ENCODE measurements at regions not wholly inside any gene's neighbourhood (a gene's known extent, or its start where the extent isn't known, plus 50 kb on each side); places are given as distances from the start of the nearest gene placed in this dataset.

DNA sequence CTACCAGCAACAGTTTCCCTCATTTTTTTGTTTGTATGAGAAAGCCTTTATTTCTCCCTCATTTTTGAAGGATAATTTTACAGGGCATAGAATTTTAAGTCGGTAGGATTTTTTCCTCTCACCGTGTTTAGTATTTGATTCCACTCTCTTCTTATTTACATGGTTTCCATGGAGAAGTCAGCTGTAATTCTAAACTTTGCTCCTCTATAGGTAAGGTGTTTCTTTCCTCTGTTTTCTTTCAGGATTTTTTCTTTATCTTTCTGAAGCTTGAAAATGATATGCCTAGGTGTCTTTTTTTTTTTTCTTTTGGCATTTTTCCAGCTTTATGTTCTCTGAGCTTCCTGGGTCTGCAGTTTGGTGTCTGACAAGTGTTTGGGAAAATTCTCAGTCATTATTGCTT is 75.6 kb upstream of the ETV6 start:
- no peak for DNase-seq (ENCODE audit: low spot score)
- Histone ChIP-seq H4K20me1 (ENCODE audit: insufficient read depth, poor library complexity, severe bottlenecking) (no peaks in the 10 kb centered on the region), H3K36me3 (replicated peaks; ENCODE audit: insufficient read depth, low read depth) (no peaks in the 10 kb centered on the region), H3K4me3 (no peak overlapping the region), H3K4me1 (ENCODE audit: insufficient read depth) (no peaks in the 10 kb centered on the region), H3K27me3 (no peaks in the 10 kb centered on the region), H3K27ac (no peak overlapping the region), H3K9me2 (replicated peaks; ENCODE audit: insufficient read depth) (no peaks in the 10 kb centered on the region), H3K79me2 (no peaks in the 10 kb centered on the region), H3K9me3 (ENCODE audit: low read depth) (no peaks in the 10 kb centered on the region), H3K4me2 (no peak overlapping the region), H2AFZ (no peak overlapping the region)
- TF ChIP-seq, protein P1, sequence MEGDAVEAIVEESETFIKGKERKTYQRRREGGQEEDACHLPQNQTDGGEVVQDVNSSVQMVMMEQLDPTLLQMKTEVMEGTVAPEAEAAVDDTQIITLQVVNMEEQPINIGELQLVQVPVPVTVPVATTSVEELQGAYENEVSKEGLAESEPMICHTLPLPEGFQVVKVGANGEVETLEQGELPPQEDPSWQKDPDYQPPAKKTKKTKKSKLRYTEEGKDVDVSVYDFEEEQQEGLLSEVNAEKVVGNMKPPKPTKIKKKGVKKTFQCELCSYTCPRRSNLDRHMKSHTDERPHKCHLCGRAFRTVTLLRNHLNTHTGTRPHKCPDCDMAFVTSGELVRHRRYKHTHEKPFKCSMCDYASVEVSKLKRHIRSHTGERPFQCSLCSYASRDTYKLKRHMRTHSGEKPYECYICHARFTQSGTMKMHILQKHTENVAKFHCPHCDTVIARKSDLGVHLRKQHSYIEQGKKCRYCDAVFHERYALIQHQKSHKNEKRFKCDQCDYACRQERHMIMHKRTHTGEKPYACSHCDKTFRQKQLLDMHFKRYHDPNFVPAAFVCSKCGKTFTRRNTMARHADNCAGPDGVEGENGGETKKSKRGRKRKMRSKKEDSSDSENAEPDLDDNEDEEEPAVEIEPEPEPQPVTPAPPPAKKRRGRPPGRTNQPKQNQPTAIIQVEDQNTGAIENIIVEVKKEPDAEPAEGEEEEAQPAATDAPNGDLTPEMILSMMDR (IDR thresholded peaks at IDR 0.05; ENCODE audit: poor library complexity), result no peak
- TF ChIP-seq EZH2phosphoT487 (IDR thresholded peaks at IDR 0.05; ENCODE audit: low read depth, severe bottlenecking, unreplicated experiment) (no peak), EZH2 (IDR thresholded peaks at IDR 0.05; ENCODE audit: borderline replicate concordance) (no peak)
- 96% methylated on average over 2 of the region's 2 CpGs for WGBS (ENCODE audit: low lambda C conversion rate, missing lambda C conversion rate)

DNA sequence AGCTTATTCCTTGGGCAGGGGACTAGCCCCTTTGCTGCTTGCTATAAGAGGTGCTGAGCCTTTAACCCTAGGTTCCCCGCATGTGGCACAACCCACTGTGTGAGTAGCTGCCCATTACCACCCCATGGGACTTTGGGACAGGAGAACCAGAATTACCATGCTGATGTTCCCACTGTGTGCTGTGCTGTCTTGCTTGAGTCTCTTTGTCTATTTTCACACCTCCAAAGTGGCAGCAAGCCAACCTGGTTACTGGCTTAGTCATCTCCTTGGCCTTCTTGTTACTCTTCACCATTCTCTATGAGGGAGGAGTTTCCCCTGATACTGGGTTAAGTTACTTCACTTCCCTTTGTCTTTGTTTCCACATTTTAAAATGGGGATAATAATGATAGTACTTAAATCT is 73.4 kb upstream of the ETV6 start:
- Histone ChIP-seq H2AFZ (no peak overlapping the region), H3K36me3 (replicated peaks; ENCODE audit: insufficient read depth, low read depth) (no peaks in the 10 kb centered on the region), H3K4me2 (no peak overlapping the region), H3K27ac (no peak overlapping the region), H3K79me2 (no peaks in the 10 kb centered on the region), H3K4me3 (no peak overlapping the region), H3K9me2 (replicated peaks; ENCODE audit: insufficient read depth) (no peaks in the 10 kb centered on the region), H3K9me3 (ENCODE audit: low read depth) (no peaks in the 10 kb centered on the region), H4K20me1 (ENCODE audit: insufficient read depth, poor library complexity, severe bottlenecking) (no peaks in the 10 kb centered on the region), H3K27me3 (no peaks in the 10 kb centered on the region), H3K4me1 (ENCODE audit: insufficient read depth) (no peaks in the 10 kb centered on the region)
- DNase-seq (ENCODE audit: low spot score), result no peak
- WGBS (ENCODE audit: low lambda C conversion rate, missing lambda C conversion rate), result 93% methylated on average over 1 of the region's 1 CpG
- TF ChIP-seq, protein P1 (IDR thresholded peaks at IDR 0.05; ENCODE audit: poor library complexity), result no peak
- TF ChIP-seq EZH2phosphoT487 (IDR thresholded peaks at IDR 0.05; ENCODE audit: low read depth, severe bottlenecking, unreplicated experiment) (no peak), EZH2 (IDR thresholded peaks at IDR 0.05; ENCODE audit: borderline replicate concordance) (no peak)

DNA sequence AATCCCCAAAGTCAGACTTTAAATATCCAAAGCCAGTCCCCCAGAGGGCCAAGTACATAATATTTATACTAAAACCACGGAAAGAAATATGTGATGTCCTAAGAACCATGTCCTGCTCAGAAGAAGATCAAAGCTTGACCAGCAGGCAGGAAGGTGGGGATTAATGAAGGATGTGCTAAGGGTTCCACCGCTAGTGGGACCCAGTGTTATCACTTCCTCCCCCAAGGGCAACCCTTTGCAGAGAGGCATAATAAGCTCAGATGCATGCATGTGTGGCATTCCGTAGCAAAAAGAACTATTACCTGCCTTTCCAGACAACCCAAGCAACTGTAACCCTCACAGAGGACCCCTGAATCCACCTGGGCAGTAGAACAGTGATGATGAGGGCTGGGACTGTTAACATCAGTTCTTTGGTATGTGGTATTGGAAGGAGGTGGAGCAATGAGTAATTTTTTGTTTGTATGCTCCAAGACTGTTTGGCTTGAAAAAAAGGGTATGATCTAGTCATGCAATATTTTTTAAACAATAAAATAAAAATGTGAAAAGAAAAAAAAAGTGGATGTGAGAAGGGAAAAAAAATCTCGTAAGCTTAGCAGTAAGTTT is 71.7 kb upstream of the ETV6 start:
- H4K20me1 ChIP-seq (ENCODE audit: insufficient read depth, poor library complexity, severe bottlenecking), result no peaks in the 10 kb centered on the region
- no peaks in the 10 kb centered on the region for H3K79me2 ChIP-seq
- H3K27me3 ChIP-seq, result no peaks in the 10 kb centered on the region
- TF ChIP-seq EZH2phosphoT487 (IDR thresholded peaks at IDR 0.05; ENCODE audit: low read depth, severe bottlenecking, unreplicated experiment) (no peak), EZH2 (IDR thresholded peaks at IDR 0.05; ENCODE audit: borderline replicate concordance) (no peak)
- TF ChIP-seq, protein P1 (IDR thresholded peaks at IDR 0.05; ENCODE audit: poor library complexity), result no peak
- H3K9me2 ChIP-seq (replicated peaks; ENCODE audit: insufficient read depth), result no peaks in the 10 kb centered on the region
- no peak overlapping the region for H2AFZ ChIP-seq
- H3K36me3 ChIP-seq (replicated peaks; ENCODE audit: insufficient read depth, low read depth), result no peaks in the 10 kb centered on the region
- H3K4me1 ChIP-seq (ENCODE audit: insufficient read depth), result no peaks in the 10 kb centered on the region
- no peak overlapping the region for H3K27ac ChIP-seq
- no peak for DNase-seq (ENCODE audit: low spot score)
- no peak overlapping the region for H3K4me2 ChIP-seq
- H3K9me3 ChIP-seq (ENCODE audit: low read depth), result no peaks in the 10 kb centered on the region
- H3K4me3 ChIP-seq, result no peak overlapping the region
- WGBS (ENCODE audit: low lambda C conversion rate, missing lambda C conversion rate), result 61% methylated on average over 4 of the region's 4 CpGs
